Aorta (tissue), 5 donors: ENCODE measurements at regions not wholly inside any gene's neighbourhood (a gene's known extent, or its start where the extent isn't known, plus 50 kb on each side); places are given as distances from the start of the nearest gene placed in this dataset.

Source experiments
- ATAC-seq: fragments of 200-7000 bp; cut with Tn5 transposase; one replicate; pipeline ENCODE4 v1.9.1; 2022; ENCODE audit warnings: moderate library complexity; ENCODE audit not compliant: low FRiP score
- DNase-seq, 2 donors: peaks; one replicate each; pipeline ENCODE4 v3.0.0-alpha.2; 2020
- H3K27ac ChIP-seq, 2 donors: one replicate each; pipeline ENCODE4 v1.5.1; 2013; ENCODE audit warnings: low read length in 2 of 2, mild to moderate bottlenecking in 2 of 2, moderate library complexity in 2 of 2, control low read depth in 1 of 2, inconsistent platforms in 1 of 2, low read depth in 1 of 2
- H3K27me3 ChIP-seq, 2 donors: one replicate each; pipeline ENCODE4 v1.6.1; 2013; ENCODE audit warnings: control low read depth in 1 of 2, low read length in 1 of 2, mild to moderate bottlenecking in 1 of 2, moderate library complexity in 1 of 2; ENCODE audit not compliant: insufficient read depth in 2 of 2, control insufficient read depth in 1 of 2
- H3K36me3 ChIP-seq, 2 donors: one replicate each; pipeline ENCODE4 v1.6.1; 2013; ENCODE audit warnings: control low read depth in 1 of 2, low read length in 1 of 2, mild to moderate bottlenecking in 1 of 2; ENCODE audit not compliant: insufficient read depth in 2 of 2, control insufficient read depth in 1 of 2
- H3K4me1 ChIP-seq, 2 donors: one replicate each; pipeline ENCODE4 v1.6.1; 2013; ENCODE audit warnings: low read length in 2 of 2, control low read depth in 1 of 2, mild to moderate bottlenecking in 1 of 2, moderate library complexity in 1 of 2; ENCODE audit not compliant: insufficient read depth in 2 of 2, control insufficient read depth in 1 of 2
- H3K4me3 ChIP-seq, 2 donors: one replicate each; pipeline ENCODE4 v1.5.1; 2013; ENCODE audit warnings: low read length in 2 of 2, control low read depth in 1 of 2, mild to moderate bottlenecking in 1 of 2
- H3K9me3 ChIP-seq: one replicate; pipeline ENCODE4 v1.6.1; 2013; ENCODE audit warnings: mild to moderate bottlenecking, low read length; ENCODE audit not compliant: control insufficient read depth
- WGBS, 2 donors: extraction: QIAGEN DNeasy Blood & Tissue Kit; methylation state at CpG; one replicate each; pipeline ENCODE4 v1.1.7; 2013; 5-methylcytosine and 5-hydroxymethylcytosine counted together
- intact Hi-C, 2 donors: fragments of 100-400 bp; cut with DNase I; formaldehyde crosslinking; loops; one replicate each; pipeline versions ENCODE4 v1.14.2 to v1.15.0; 2022
- donor health status: healthy with polysubstance abuse.
- donor health status: Bipolar disorder and iron deficiency.
- donor health status: DM: no; HTN: no; CAD: no.
- donor health status: DM: no; HTN: no; CAD: no.
- donor health status: DM: yes; HTN: yes; CAD: no.

GRCh38 chr2:18752022-18752493, 162.7 kb upstream of the NT5C1B start:
- no peaks in the 10 kb centered on the region for H3K9me3 ChIP-seq
- peak; percentile 52 for ATAC-seq
- H3K4me1 ChIP-seq = peaks cover 0 to 2% of the 10 kb centered on the region in 2 donors
- whole genome bisulfite sequencing, 2 donors = 47 to 58% methylated on average over 10 of the region's 10 CpGs
- intact Hi-C loops = loop anchor here in 1 of 2 donors (5.0 kb wide), 1 partner anchor 600 kb away; no protein-coding TSS in a partner anchor
- no peak overlapping the region for H3K4me3 ChIP-seq
- H3K27me3 ChIP-seq = no peaks in the 10 kb centered on the region
- H3K27ac ChIP-seq = no peak overlapping the region
- DNase-seq = no peak
- H3K36me3 ChIP-seq = no peaks in the 10 kb centered on the region

- no peaks in the 10 kb centered on the region for H3K27me3 ChIP-seq
- H3K27ac ChIP-seq = no peak overlapping the region
- 23 to 27% methylated on average over 5 of the region's 5 CpGs for WGBS, 2 donors
Measured at GRCh38 chr2:18750672-18751554, 161.5 kb upstream of the NT5C1B start.

DNA sequence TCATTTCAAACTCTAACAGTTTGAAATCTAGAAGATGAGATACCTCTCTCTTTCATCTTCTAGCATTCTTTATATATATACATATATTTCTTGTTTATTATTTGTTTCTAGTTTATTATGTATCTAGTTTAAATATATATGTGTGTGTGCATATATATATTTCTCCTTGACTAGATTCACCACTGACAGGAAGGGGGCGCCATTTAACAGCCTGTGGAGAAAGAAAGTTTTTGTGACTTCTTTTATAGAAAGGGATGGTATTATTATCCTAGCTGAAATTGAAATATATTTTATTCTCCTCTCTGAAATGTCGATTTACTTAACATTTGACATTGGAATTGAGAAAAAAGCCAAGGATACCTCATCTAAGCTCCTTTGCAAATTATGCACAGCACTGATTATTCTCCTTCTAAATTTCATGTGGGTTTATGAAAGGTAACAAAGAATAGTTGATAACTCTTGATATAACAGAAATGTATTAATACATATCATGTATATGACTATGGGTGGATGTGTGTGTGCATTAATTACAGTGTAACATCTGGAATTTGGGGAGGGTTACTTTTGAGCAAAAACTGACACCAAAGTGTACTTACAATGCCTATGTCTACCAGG, 160.7 kb upstream of the NT5C1B start:
- Histone ChIP-seq H3K36me3 (no peaks in the 10 kb centered on the region), H3K4me3 (no peak overlapping the region), H3K9me3 (no peaks in the 10 kb centered on the region), H3K27ac (no peak overlapping the region), H3K4me1 (peaks cover 0 to 2% of the 10 kb centered on the region in 2 donors), H3K27me3 (no peaks in the 10 kb centered on the region)
- peak; percentile 82 for ATAC-seq
- peak; percentile 56 to 68 for DNase-seq
- intact Hi-C loops = loop anchor here (2.0 to 10.0 kb wide), 4 partner anchors 315 to 1113 kb away; no protein-coding TSS in a partner anchor
- 1 to 2% methylated on average over 2 of the region's 2 CpGs for WGBS, 2 donors

More at GRCh38 chr2:18750672-18751554, 161.5 kb upstream of the NT5C1B start:
- intact Hi-C loops = loop anchor here (2.0 to 5.0 kb wide), 3 partner anchors 601 to 1112 kb away; no protein-coding TSS in a partner anchor
- no peaks in the 10 kb centered on the region for H3K36me3 ChIP-seq
- H3K4me1 ChIP-seq = peaks cover 0 to 2% of the 10 kb centered on the region in 2 donors
- DNase-seq (no peak), ATAC-seq (no peak)
- H3K4me3 ChIP-seq = no peak overlapping the region
- H3K9me3 ChIP-seq = no peaks in the 10 kb centered on the region

GRCh38 chr2:18745431-18746272, 156.3 kb upstream of the NT5C1B start:
- H3K4me3 ChIP-seq = no peak overlapping the region
- H3K36me3 ChIP-seq = no peaks in the 10 kb centered on the region
- no peaks in the 10 kb centered on the region for H3K27me3 ChIP-seq
- H3K9me3 ChIP-seq = no peaks in the 10 kb centered on the region
- peaks cover 0 to under 1% of the 10 kb centered on the region in 2 donors for H3K4me1 ChIP-seq
- H3K27ac ChIP-seq = no peak overlapping the region
- DNase-seq = no peak
- intact Hi-C loops = loop anchor here in 1 of 2 donors (10.0 kb wide), 1 partner anchor 311 kb away; no protein-coding TSS in a partner anchor
- ATAC-seq = no peak
- WGBS, 2 donors = 93 to 95% methylated on average over 6 of the region's 6 CpGs

- H3K36me3 ChIP-seq = no peaks in the 10 kb centered on the region
- H3K4me3 ChIP-seq = no peak overlapping the region
- intact Hi-C loops = loop anchor here (2.0 to 10.0 kb wide), 4 partner anchors 221 to 355 kb away; no protein-coding TSS in a partner anchor
- no peaks in the 10 kb centered on the region for H3K4me1 ChIP-seq
- no peaks in the 10 kb centered on the region for H3K9me3 ChIP-seq
- WGBS, 2 donors = 25 to 28% methylated on average over 12 of the region's 12 CpGs
- peak; percentile 65 to 78 for DNase-seq
- H3K27me3 ChIP-seq = no peaks in the 10 kb centered on the region
- ATAC-seq = peak; percentile 64
- H3K27ac ChIP-seq = no peak overlapping the region
Measured at GRCh38 chr2:18741895-18742732, 152.7 kb upstream of the NT5C1B start.

- H3K4me1 ChIP-seq = no peaks in the 10 kb centered on the region
- no peak overlapping the region for H3K4me3 ChIP-seq
- no peak overlapping the region for H3K27ac ChIP-seq
- ATAC-seq = no peak
- no peaks in the 10 kb centered on the region for H3K9me3 ChIP-seq
- H3K36me3 ChIP-seq = no peaks in the 10 kb centered on the region
- intact Hi-C loops = loop anchor here (2.0 to 10.0 kb wide), 4 partner anchors 220 to 354 kb away; no protein-coding TSS in a partner anchor
- DNase-seq = no peak
- H3K27me3 ChIP-seq = no peaks in the 10 kb centered on the region
Measured at GRCh38 chr2:18741191-18741590, 151.8 kb upstream of the NT5C1B start.

GRCh38 chr2:18740474-18740881, 151.1 kb upstream of the NT5C1B start:
- H3K27me3 ChIP-seq = no peaks in the 10 kb centered on the region
- H3K36me3 ChIP-seq = no peaks in the 10 kb centered on the region
- no peak overlapping the region for H3K27ac ChIP-seq
- no peak overlapping the region for H3K4me3 ChIP-seq
- ATAC-seq (peak; percentile 77), DNase-seq (peak; percentile 78 to 79)
- H3K4me1 ChIP-seq = no peaks in the 10 kb centered on the region
- intact Hi-C loops = loop anchor here (2.0 to 10.0 kb wide), 4 partner anchors 220 to 353 kb away; no protein-coding TSS in a partner anchor
- WGBS, 2 donors = 95 to 97% methylated on average over 7 of the region's 7 CpGs
- no peaks in the 10 kb centered on the region for H3K9me3 ChIP-seq
